Hepatocyte (in vitro differentiated cells): ENCODE measurements at regions not wholly inside any gene's neighbourhood (a gene's known extent, or its start where the extent isn't known, plus 50 kb on each side); places are given as distances from the start of the nearest gene placed in this dataset.

Experiments
- DNase-seq: peaks from one replicate; pipeline ENCODE4 v3.0.0-alpha.2; 2016; ENCODE audit warnings: low spot score
- H2AFZ ChIP-seq: fragments of 200-600 bp; sonication (generic); 2 replicates; pipeline ENCODE4 v1.6.0; 2016; ENCODE audit warnings: antibody characterized with exemption, mild to moderate bottlenecking
- H3K27ac ChIP-seq: fragments of 200-600 bp; sonication (generic); 2 replicates; pipeline ENCODE4 v1.5.1; 2016; ENCODE audit warnings: mild to moderate bottlenecking
- H3K27me3 ChIP-seq: fragments of 200-600 bp; sonication (generic); 2 replicates; pipeline ENCODE4 v1.6.1; 2016
- H3K36me3 ChIP-seq: fragments of 200-600 bp; sonication (generic); replicated peaks from 2 replicates; pipeline ENCODE4 v1.5.1; 2016; ENCODE audit warnings: low read depth; ENCODE audit not compliant: insufficient read depth
- H3K4me1 ChIP-seq: fragments of 200-600 bp; sonication (generic); 2 replicates; pipeline ENCODE4 v1.5.1; 2016; ENCODE audit warnings: mild to moderate bottlenecking, moderate library complexity; ENCODE audit not compliant: insufficient read depth
- H3K4me2 ChIP-seq: fragments of 200-600 bp; sonication (generic); 2 replicates; pipeline ENCODE4 v1.6.0; 2016
- H3K4me3 ChIP-seq: fragments of 200-600 bp; sonication (generic); 2 replicates; pipeline ENCODE4 v1.5.1; 2016; ENCODE audit warnings: mild to moderate bottlenecking
- H3K79me2 ChIP-seq: fragments of 200-600 bp; sonication (generic); 2 replicates; pipeline ENCODE4 v1.6.0; 2017; ENCODE audit warnings: mild to moderate bottlenecking
- H3K9me2 ChIP-seq: fragments of 200-600 bp; sonication (generic); replicated peaks from 2 replicates; pipeline ENCODE4 v1.6.0; 2017; ENCODE audit warnings: mild to moderate bottlenecking; ENCODE audit not compliant: insufficient read depth
- H3K9me3 ChIP-seq: fragments of 200-600 bp; sonication (generic); 2 replicates; pipeline ENCODE4 v1.5.1; 2016; ENCODE audit warnings: low read depth, mild to moderate bottlenecking
- H4K20me1 ChIP-seq: fragments of 200-600 bp; sonication (generic); 2 replicates; pipeline ENCODE4 v1.6.0; 2016; ENCODE audit warnings: mild to moderate bottlenecking; ENCODE audit not compliant: insufficient read depth, poor library complexity, severe bottlenecking
- EZH2 ChIP-seq: fragments of 200-600 bp; sonication (generic); IDR thresholded peaks from 2 replicates; pipeline ENCODE4 v1.6.1; 2016; ENCODE audit warnings: antibody characterized with exemption, mild to moderate bottlenecking, borderline replicate concordance
- EZH2phosphoT487 ChIP-seq: fragments of 200-600 bp; sonication (generic); IDR thresholded peaks from one replicate; pipeline ENCODE4 v1.6.1; 2018; ENCODE audit warnings: antibody characterized with exemption, mild to moderate bottlenecking, low read depth, moderate library complexity; ENCODE audit not compliant: unreplicated experiment, severe bottlenecking
- WGBS: methylation state at CpG from one replicate; pipeline ENCODE4 v1.1.6; 2016; ENCODE audit warnings: low lambda C conversion rate; ENCODE audit errors: missing lambda C conversion rate; 5-methylcytosine and 5-hydroxymethylcytosine counted together
- TF ChIP-seq, protein P1 (sequence below): fragments of 200-600 bp; sonication (generic); IDR thresholded peaks from 2 replicates; pipeline ENCODE4 v1.5.1; 2016; ENCODE audit warnings: antibody characterized with exemption, mild to moderate bottlenecking; ENCODE audit not compliant: poor library complexity

DNA sequence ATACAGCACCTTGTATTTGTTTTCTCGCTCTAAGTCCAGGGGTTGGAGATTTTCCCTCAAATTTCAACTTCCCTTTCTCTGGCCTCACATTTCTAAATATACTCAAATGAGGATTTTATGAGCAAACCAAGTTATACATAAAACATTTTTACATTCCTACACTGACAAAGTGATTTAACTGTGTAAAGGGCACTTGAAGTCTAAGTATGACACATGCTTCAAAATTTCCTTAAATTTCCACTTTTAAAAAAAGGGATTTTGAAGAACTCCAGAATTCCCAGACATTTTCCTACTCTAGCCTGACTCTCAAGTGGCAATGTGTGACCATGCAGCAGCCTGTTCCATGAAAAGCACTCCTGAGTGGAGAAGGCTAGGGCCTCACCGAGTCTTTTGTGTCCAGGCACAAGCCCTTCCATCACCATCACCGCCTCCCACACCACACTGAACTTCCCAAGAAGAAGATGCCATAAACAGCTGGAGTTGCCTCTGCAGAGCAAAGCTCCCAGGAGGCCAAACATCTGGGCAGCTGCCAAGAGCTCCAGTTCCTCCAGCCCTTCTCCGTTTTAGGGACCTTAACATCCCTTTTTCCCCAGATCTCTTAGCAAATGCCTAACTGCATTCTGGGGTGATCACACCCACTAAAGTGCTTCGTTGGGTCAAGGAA, 68.9 kb downstream of the NCR2 start:
- Histone ChIP-seq H3K9me2 (no peaks in the 10 kb centered on the region), H3K27ac (peak overlapping the region; percentile 43), H3K4me2 (peak overlapping the region; percentile 8), H3K36me3 (no peaks in the 10 kb centered on the region), H3K4me3 (no peak overlapping the region), H3K9me3 (no peaks in the 10 kb centered on the region), H3K27me3 (peaks cover 62% of the 10 kb centered on the region), H2AFZ (no peak overlapping the region), H3K79me2 (no peaks in the 10 kb centered on the region), H3K4me1 (peaks cover 26% of the 10 kb centered on the region), H4K20me1 (no peaks in the 10 kb centered on the region)
- WGBS, result 60% methylated on average over 5 of the region's 5 CpGs
- DNase-seq, result peak; percentile 23
- TF ChIP-seq, protein P1, sequence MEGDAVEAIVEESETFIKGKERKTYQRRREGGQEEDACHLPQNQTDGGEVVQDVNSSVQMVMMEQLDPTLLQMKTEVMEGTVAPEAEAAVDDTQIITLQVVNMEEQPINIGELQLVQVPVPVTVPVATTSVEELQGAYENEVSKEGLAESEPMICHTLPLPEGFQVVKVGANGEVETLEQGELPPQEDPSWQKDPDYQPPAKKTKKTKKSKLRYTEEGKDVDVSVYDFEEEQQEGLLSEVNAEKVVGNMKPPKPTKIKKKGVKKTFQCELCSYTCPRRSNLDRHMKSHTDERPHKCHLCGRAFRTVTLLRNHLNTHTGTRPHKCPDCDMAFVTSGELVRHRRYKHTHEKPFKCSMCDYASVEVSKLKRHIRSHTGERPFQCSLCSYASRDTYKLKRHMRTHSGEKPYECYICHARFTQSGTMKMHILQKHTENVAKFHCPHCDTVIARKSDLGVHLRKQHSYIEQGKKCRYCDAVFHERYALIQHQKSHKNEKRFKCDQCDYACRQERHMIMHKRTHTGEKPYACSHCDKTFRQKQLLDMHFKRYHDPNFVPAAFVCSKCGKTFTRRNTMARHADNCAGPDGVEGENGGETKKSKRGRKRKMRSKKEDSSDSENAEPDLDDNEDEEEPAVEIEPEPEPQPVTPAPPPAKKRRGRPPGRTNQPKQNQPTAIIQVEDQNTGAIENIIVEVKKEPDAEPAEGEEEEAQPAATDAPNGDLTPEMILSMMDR, result no peak
- TF ChIP-seq EZH2 (no peak), EZH2phosphoT487 (no peak)

DNA sequence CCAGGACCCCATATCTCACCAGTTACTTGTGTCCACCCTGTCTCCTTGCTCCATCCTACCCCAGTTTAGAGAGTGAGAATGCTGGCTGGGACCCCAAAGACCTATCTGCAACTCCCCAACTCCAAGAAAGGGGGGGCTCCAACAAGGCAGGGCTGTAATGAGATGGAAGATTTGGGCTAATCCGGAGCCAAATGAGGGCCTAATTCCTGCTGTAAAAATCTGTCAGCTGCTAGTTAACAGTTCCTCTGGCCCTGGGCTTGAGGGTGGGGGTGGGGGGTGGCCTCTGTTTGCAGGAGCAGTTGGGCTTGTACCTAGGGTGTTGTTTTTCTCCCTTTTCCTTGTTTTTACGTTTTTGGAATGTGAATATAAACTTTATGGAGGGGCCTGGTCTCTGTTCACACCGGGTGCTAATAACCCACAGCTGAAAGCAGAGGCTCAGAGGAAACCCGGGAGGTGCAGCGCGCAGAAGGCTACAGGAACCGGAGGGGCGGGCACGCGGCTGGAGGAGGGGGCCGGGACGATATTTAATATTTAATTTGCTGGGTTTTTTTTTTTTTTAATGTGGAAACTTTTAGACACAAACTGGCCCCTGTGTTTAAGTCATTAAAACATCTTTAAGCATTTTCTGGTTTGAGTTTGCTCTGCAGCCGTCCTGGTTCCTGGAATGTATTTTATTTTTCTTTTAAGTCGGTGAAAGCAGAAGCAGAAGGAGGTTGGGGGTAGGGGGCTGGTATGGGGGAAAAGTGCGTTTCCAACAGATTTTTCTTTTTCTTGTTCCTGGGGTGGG, 70.7 kb downstream of the NCR2 start:
- no peak for DNase-seq
- 32% methylated on average over 15 of the region's 15 CpGs for WGBS
- Histone ChIP-seq H3K36me3 (no peaks in the 10 kb centered on the region), H4K20me1 (no peaks in the 10 kb centered on the region), H3K27me3 (peaks cover 79% of the 10 kb centered on the region), H3K4me3 (no peak overlapping the region), H3K9me2 (no peaks in the 10 kb centered on the region), H3K4me1 (peaks cover 27% of the 10 kb centered on the region), H2AFZ (peak overlapping the region; percentile 9), H3K27ac (peak overlapping the region; percentile 66), H3K4me2 (peak overlapping the region; percentile 68), H3K79me2 (no peaks in the 10 kb centered on the region), H3K9me3 (no peaks in the 10 kb centered on the region)
- TF ChIP-seq EZH2phosphoT487 (no peak), EZH2 (no peak)
- TF ChIP-seq, protein P1, result no peak

DNA sequence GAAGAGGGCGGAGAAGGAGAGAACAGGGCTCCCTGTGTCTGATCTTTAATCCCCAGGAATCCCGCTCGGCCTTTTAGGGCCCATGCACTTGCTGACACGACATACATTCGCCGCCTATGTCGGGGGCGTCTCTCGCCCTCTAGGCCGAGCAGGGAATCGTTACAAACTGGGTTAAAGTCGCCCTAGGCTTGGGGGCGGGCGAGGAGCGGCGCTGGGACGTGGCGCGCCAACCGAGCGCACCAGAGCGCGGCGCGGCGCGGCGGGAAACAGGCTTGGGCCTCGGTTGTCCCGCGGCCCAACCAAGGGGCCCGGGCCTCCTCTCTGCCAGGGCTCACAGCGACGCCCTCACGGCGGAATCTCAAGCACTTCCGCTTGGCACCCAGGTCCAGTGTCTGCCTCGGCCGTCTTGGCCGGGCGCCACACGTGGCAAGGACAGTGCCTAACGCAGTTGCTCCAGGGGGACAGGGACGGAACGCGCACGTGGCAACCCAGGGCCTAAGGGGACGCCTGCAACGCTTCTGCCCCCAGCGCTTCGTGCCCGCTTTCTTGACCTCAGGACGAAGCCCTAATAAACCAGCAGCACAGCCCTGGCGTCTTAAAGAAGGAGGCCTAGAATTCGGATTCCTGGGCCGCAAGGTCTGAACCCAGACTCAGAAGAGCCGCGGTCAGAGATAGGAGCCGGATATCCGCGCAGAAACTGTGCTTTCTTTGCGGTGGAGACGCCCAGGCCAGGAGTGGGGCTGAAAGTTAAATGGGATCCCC, 71.5 kb downstream of the NCR2 start:
- H3K9me2 ChIP-seq, result no peaks in the 10 kb centered on the region
- H4K20me1 ChIP-seq, result no peaks in the 10 kb centered on the region
- no peaks in the 10 kb centered on the region for H3K9me3 ChIP-seq
- peak; percentile 21 for DNase-seq
- peak overlapping the region; percentile 9 for H2AFZ ChIP-seq
- H3K4me1 ChIP-seq, result peaks cover 29% of the 10 kb centered on the region
- H3K36me3 ChIP-seq, result no peaks in the 10 kb centered on the region
- peaks cover 85% of the 10 kb centered on the region for H3K27me3 ChIP-seq
- no peaks in the 10 kb centered on the region for H3K79me2 ChIP-seq
- TF ChIP-seq, protein P1, result no peak
- peak; percentile 56 for TF ChIP-seq EZH2
- H3K4me3 ChIP-seq, result no peak overlapping the region
- 18% methylated on average over 62 of the region's 63 CpGs for WGBS
- peak overlapping the region; percentile 66 for H3K27ac ChIP-seq
- H3K4me2 ChIP-seq, result peak overlapping the region; percentile 68
